Muscle of back (tissue), 3 donors: ENCODE measurements at regions not wholly inside any gene's neighbourhood (a gene's known extent, or its start where the extent isn't known, plus 50 kb on each side); places are given as distances from the start of the nearest gene placed in this dataset.

ENCODE experiments used
- DNase-seq, 3 donors: peaks; one replicate each; pipeline versions ENCODE4 v3.0.0 to v3.0.0-alpha.2; 2013

GRCh38 chr5:97580746-97581145 is 397.7 kb upstream of the RIOK2 start:
- no peak for DNase-seq

DNA sequence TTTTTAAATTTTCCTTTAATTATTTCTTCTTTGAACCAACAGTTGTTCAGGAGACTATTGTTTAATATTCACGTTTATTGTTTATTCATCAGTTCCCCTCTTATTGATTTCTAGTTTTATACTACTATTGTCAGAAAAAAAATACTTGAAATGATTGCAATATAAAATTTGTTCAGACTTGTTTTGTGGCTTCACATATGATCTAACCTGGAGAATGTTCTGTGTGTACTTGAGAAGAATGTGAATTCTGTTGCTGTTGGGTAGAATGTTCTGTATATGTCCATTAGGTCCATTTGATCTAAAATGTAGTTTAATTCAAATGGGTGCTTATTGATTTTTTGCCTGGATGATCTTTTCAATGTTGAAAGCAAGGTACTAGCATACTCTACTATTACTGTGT is 408.7 kb upstream of the RIOK2 start:
- DNase-seq = no peak

DNA sequence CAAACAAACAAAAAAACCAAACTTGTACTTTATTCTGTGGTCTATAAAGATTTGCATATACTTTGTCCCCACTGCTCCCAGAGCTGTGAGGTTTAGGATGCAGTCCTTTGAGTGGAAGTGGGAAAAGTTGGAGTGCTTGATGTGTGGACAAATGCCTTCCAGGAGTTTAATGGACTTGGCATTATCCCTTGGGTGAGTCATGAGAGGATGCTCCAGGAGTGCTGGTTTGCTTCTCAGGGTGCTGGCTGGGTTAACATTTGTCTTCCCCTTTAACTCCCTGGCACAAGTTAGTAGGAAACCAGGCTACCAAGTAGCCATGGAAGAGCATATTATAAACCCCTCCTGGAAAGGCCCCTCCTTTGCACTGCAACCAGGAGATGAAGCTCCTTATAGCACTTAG is 417.4 kb upstream of the RIOK2 start:
- DNase-seq = no peak

DNA sequence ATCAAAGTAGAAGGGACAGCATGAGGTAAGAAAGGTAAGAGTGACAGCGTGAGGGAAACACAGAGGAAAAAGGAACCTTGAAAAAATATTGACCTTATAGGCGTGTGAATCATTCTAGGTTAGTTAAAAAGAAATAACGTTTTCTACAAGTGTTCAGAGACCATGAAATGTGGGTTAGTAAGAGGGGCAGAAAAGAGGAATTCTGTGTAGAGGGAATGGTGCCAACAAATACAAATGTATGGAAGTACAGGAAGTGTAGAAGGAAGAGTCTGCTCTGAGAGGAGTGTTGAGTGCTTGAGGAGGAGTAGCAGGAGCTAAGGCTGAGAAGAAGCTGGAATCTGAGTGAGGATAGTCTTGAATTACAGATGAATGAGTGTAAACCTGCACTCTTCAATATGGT is 418.6 kb upstream of the RIOK2 start:
- DNase-seq = no peak

- DNase-seq = no peak
Measured at GRCh38 chr5:97606531-97606930, 423.5 kb upstream of the RIOK2 start.

- peak in 1 of 3 donors; percentile 62 for DNase-seq
Measured at GRCh38 chr5:97608501-97608900, 425.5 kb upstream of the RIOK2 start.

DNA sequence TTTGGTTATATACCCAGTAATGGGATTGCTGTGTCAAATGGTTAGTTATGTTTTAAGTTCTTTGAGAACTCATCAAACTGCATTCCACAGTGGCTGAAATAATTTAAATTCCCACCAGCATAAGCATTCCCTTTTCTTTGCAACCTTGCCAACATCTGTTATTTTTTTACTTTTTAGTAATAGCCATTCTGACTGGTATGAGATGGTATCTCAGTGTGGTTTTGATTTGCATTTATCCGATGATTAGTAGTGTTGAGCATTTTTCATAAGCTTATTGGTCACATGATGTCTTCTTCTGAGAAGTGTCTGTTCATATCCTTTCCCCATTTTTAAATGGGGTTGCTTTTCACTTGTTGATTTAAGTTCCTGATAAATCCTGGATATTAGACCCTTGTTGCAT is 435.7 kb upstream of the RIOK2 start:
- DNase-seq = peak in 1 of 3 donors; percentile 34

- no peak for DNase-seq
Measured at GRCh38 chr5:97623441-97623840, 440.4 kb upstream of the RIOK2 start.

DNA sequence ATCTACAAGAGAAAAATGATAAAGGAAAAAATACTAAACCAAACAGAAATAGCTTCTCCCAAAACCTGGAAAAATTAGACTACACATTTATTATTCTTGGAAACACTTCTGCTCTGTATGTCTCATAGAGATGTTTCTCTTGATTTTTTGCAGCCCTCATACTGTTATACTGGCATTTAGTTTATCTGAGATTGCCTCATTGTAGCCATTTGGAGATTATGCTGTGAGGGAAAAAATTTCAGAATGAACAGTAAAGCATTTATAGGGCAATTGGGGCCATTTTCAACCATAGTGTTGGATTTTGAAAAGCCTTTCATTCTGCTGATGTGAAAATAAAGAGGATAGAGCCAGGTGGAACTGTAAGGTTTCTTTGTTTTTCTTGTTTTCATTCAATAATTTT is 441.8 kb upstream of the RIOK2 start:
- peak in 1 of 3 donors; percentile 18 for DNase-seq

GRCh38 chr5:97627272-97627671 is 444.2 kb upstream of the RIOK2 start:
- peak in 1 of 3 donors; percentile 44 for DNase-seq

- peak in 1 of 3 donors; percentile 55 for DNase-seq
Measured at GRCh38 chr5:97628031-97628430, 445.0 kb upstream of the RIOK2 start.

DNA sequence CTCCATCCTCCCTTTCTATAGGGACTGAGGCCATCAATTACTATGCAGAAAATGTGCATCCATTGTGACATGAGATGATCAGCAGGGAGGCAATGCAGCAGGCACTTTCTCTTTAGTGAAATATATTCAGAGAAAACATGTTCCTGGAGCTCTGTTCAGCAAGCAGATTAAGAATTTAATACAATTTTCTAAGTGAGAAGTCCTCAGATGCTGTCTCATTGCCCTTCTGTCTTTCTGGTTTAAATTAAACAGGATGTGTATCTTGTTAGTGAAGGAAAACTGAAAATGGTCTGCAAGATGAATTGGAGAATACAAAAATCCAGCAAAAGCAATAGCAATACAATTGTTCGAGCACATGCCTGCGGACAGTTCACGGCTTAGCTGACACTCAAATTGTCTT is 445.8 kb upstream of the RIOK2 start:
- DNase-seq = peak in 1 of 3 donors; percentile 50

GRCh38 chr5:97629276-97629675 is 446.2 kb upstream of the RIOK2 start:
- peak in 2 of 3 donors; percentile 52 to 64 for DNase-seq

- no peak for DNase-seq
Measured at GRCh38 chr5:97635553-97635952, 452.5 kb upstream of the RIOK2 start.

DNA sequence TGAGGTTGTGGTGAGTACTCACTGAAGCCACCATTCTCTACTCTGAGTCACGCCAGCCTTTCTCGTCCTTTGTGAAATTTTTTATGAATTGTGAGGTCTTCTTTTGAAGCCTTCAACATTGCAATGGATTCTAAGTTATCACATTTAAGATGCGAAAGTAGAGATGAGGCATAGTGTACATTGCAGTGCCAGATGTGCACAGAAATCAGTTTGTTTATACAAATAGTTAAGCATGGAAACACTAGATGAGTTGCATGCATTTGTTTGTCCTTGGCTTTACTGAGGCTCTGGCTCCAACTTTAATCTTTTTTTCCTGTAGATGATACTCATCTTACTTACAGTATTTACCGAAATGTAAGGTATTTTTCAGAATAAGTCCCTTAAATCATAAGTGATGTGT is 453.7 kb upstream of the RIOK2 start:
- DNase-seq = no peak

- DNase-seq = peak in 1 of 3 donors; percentile 24
Measured at GRCh38 chr5:97641081-97641480, 458.0 kb upstream of the RIOK2 start.

DNA sequence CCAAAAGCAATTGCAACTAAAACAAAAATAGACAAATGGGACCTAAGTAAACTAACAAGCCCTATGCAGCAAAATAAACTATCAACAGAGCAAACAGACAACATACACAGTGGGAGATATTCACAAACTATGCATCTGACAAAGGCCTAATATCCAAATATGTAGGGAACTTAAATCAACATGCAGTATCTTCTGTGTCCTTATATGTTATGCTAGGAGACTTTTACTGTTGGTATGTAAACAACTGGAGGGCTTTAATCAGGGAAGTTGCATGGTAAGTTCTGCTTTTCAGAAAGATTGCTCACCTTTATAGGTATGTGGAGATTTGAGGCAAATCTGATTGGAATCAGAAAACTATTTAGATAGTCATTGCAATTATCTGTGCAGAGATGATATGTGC is 461.2 kb upstream of the RIOK2 start:
- no peak for DNase-seq

- no peak for DNase-seq
Measured at GRCh38 chr5:97644896-97645295, 461.8 kb upstream of the RIOK2 start.

DNA sequence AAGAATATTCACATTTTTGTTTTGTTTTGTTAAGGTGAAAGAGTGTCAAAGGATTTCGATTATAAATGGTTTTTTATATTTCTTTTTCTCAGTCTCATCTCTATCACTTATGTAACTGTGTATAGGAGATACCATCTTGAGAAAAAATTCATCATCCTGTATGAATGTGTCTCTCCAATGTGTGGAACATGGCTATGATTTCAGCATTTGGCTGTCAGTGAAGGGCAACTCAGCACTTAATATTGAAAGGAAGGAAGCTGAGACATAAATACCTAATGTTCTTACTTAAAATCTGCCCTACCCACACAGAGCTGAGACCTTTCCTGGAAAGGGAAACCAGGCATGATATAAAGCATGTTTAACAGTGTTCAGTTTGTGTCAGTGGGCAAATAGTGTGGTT is 474.2 kb upstream of the RIOK2 start:
- DNase-seq = no peak

DNA sequence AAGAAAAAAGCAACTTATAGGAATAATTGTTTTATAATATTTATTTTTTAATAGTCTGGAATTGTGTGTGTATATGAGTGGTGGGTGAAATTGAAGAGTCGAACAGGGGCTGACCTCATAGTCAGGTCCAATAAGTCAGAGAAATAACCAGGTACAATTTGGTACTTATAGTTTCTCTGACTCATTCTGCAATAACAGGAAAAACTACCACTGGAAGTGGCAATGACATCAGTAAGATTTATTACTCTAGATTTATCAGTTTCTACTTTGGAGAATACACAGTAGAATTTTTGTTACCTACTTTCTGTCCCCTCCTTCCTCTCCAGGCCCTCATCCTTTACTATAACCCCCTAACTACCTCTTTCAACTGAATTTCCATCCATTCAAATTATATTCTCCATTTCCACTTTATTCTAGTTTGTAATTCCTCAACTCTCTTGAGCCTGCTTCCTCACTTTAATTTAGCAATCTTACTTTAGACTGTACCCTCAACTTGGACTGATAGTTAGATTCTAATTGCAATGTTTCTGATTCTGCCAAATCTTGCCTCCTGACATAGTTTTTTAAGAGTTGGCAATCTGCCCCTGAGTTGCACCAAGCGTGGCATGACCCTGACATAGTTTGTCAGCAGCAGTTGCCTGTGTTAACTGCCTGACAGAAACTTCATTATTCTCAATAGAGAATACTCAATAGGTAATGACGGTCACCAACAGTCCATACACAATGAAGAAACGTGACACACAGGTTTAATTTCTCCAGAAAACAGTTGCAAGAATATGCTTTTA is 475.3 kb upstream of the RIOK2 start:
- DNase-seq = peak in 1 of 3 donors; percentile 5

DNA sequence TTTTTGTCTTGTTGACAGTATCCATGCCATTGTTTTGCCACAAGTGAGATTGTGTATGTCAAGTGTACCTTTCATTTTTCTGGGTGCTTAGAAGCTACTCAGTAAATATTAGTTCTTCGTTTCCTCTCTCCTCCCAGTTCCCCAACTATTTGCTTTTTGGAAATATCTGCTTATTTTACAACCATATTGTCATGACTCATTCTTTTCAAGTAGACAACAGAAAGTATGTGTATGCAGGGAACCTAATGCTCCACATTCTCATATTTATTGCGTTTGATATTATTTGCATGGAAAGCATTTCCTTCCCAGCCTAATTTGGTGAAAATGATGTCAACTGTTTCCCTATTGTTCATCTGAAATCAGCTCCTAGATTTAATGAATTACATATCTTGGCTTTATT is 483.7 kb upstream of the RIOK2 start:
- no peak for DNase-seq

DNA sequence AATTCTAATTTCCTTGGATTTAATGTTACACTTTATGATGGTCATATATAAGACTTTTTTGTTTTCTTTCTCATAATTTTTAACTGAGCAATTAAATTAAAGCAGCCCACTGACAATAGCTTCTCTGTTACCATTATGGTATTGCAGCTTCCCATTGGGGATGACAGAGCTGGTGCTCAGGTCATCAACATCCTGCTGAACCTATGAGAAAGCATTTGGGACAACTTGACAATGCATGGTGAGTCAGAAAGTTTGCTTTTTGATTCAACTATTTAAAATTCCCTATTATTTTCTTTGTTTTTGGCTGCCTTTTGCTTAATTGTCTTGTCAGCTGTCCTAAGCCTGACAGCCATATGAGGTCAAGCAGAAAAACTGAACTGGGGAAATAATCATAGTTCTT is 487.4 kb upstream of the RIOK2 start:
- DNase-seq = peak in 1 of 3 donors; percentile 7

DNA sequence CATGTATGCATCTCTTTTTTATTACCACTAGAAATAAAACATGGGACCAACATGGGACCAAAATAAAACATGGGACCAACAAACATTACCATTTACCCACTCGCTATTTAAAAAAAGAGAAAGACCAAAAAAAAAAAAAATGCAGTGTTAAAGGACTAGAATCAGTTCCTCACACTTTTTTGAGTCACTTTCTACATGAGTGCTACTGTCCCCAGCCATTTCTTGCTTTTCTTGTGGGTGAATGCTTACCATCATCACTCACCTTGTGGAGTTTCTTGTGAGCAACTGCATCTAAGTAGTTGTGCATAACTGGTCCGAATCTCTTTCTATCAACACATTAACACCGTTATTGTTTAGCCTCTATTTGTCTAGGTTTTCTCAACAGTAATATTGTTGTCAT is 493.6 kb upstream of the RIOK2 start:
- DNase-seq = no peak

- DNase-seq = no peak
Measured at GRCh38 chr5:97694091-97694490, 511.0 kb upstream of the RIOK2 start.
